LNCaP clone FGC (cell line): ENCODE measurements at regions not wholly inside any gene's neighbourhood (a gene's known extent, or its start where the extent isn't known, plus 50 kb on each side); places are given as distances from the start of the nearest gene placed in this dataset.

ENCODE experiments used
- DNase-seq: peaks from one replicate; pipeline ENCODE4 v3.0.0-alpha.2; 2011; ENCODE audit warnings: low read depth
- H3K4me3 ChIP-seq: 2 replicates; pipeline ENCODE4 v1.5.1; 2011; ENCODE audit warnings: mild to moderate bottlenecking, low read depth, low read length, control low read depth
- CTCF ChIP-seq: IDR thresholded peaks from 2 replicates; pipeline ENCODE4 v1.5.1; 2012; ENCODE audit warnings: mild to moderate bottlenecking; ENCODE audit not compliant: control insufficient read depth, insufficient read depth; ENCODE audit errors: extremely low read depth

GRCh38 chr5:53237876-53238275 is 128.3 kb upstream of the MOCS2 start:
- TF ChIP-seq CTCF = no peak
- H3K4me3 ChIP-seq = no peak overlapping the region
- no peak for DNase-seq

- H3K4me3 ChIP-seq = no peak overlapping the region
- no peak for DNase-seq
- no peak for TF ChIP-seq CTCF
Observed at GRCh38 chr5:53239301-53239990, 129.9 kb upstream of the MOCS2 start.

- no peak for DNase-seq
- H3K4me3 ChIP-seq = no peak overlapping the region
- TF ChIP-seq CTCF = no peak
Observed at GRCh38 chr5:53240661-53241060, 131.1 kb upstream of the MOCS2 start.

- H3K4me3 ChIP-seq = no peak overlapping the region
- no peak for DNase-seq
- no peak for TF ChIP-seq CTCF
Observed at GRCh38 chr5:53241572-53241971, 132.0 kb upstream of the MOCS2 start.

- no peak for DNase-seq
- no peak for TF ChIP-seq CTCF
- H3K4me3 ChIP-seq = no peak overlapping the region
Observed at GRCh38 chr5:53243403-53243802, 133.8 kb upstream of the MOCS2 start.

GRCh38 chr5:53246042-53246836 is 136.7 kb upstream of the MOCS2 start:
- no peak for DNase-seq
- no peak for TF ChIP-seq CTCF
- H3K4me3 ChIP-seq = no peak overlapping the region
